GM18861 (cell line): ENCODE measurements at regions not wholly inside any gene's neighbourhood (a gene's known extent, or its start where the extent isn't known, plus 50 kb on each side); places are given as distances from the start of the nearest gene placed in this dataset.

Experiments
- ATAC-seq: cut with Tn5 transposase; IDR thresholded peaks from one replicate; pipeline ENCODE4 v1.9.1; 2021; ENCODE audit not compliant: unreplicated experiment

GRCh38 chr11:115691030-115691429 lies 186.8 kb upstream of the CADM1 start:
- ATAC-seq: no peak

GRCh38 chr11:115687934-115688333 lies 183.7 kb upstream of the CADM1 start:
- no peak for ATAC-seq

DNA sequence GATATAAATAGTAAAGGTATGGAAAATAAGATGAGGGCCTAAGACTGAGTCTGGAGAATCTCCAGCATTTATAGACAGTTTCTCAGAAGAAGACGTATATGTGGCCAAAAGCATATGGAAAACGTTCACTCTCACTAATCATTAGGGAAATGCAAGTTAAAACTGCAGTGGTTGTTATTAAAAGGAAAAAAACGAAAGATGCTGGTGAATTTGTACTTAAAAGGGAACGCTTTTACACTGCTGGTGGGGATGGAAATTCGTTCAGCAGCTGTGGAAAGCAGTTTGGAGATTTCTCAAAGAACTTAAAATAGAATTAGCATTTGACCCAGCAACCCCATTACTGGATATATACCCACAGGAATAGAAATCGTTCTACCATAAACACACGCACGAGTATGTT lies 180.5 kb upstream of the CADM1 start:
- no peak for ATAC-seq

DNA sequence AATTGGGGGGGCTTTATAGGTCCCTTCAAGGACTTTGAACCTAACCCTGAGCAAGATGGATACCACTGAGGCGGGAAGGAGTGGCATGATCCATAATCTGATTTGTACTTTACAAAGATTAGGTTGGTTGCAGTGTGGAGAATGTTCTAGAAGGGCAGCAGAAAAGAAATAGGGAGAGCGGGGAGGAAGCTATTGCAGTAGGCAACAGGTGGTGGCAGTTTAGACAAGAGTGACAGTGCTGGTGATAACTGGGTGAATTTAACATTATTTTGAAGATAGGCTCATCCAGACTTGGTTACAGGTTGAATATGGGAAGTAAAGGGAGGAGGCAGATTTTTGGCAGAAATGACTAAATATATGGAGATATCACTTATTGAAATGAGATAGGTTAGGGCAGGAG lies 179.9 kb upstream of the CADM1 start:
- no peak for ATAC-seq

DNA sequence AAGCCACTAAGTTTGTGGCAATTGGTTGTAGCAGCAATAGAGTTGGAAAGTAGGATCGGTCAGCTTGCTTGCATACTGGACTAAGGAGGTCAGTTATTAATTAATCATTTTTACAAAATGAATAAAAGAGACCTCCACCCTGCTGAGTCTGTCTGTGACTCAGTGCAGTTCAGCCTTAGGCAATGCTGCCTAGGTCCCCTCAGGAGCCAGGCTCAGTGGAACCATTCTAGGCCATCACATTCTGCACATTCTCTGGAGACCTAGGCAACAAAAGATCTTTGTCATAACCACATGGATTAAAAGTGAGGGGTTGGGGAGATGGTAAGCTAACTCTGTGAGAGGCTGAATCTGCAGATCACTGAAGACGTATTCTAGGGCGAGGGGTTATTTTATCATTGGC lies 178.7 kb upstream of the CADM1 start:
- no peak for ATAC-seq

DNA sequence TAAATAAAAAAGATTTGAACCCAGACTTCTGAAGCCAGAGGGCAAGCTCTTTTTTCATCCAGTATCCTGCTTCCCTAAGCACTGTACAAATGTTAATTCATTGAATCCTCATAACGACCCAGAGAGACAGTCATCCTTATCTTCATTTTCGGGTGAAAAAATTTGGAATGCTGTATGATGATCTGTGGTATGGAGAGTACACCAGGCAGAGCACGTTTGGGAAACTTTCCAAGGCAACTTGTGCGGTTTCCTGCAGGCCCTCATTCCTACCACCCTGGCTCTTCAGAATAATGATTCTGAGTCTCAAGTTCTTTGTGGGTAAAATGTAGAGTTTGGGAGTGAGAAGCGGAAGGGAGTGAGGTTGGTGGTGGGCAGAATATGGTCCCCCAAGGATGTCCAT lies 177.9 kb upstream of the CADM1 start:
- ATAC-seq: no peak

GRCh38 chr11:115679945-115680344 lies 175.7 kb upstream of the CADM1 start:
- no peak for ATAC-seq

DNA sequence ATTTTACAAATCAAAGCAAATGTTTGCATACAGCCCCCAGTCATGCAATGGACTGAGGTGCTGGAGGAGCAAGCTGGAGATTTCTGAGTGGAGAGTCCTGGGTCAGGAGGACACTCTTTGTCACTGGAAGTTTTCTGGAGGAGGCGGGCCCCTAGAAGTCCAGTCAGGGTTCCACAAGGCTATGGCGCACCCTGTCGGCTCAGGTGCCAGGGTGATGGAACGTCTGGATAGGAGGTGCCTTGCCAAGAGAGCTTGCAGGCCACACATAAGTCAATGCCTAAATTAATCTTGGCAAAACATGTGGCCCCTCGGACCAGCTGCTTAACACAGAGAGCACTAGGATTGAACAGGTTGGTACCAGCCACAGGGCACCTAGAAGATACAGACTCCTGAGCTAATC lies 174.7 kb upstream of the CADM1 start:
- ATAC-seq: no peak

DNA sequence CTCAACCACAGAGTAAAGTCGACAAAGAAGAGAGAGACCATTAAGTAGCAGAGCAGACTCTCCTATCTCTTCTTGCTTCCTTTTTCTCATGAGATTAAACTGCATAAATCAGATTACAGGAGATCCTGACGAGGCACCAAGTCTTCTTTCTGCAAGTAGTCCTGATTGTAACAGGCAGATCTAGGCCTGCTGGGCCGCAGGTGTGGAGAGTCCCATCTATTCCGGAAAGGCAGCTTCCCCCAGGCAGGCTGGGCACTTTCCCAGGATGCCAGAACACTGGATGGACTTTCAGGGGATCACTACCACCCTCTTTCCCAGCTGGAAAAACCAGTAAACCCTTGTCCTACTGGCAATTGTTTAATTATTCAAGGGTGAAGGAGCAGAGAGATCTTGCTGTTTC lies 173.0 kb upstream of the CADM1 start:
- ATAC-seq: no peak

DNA sequence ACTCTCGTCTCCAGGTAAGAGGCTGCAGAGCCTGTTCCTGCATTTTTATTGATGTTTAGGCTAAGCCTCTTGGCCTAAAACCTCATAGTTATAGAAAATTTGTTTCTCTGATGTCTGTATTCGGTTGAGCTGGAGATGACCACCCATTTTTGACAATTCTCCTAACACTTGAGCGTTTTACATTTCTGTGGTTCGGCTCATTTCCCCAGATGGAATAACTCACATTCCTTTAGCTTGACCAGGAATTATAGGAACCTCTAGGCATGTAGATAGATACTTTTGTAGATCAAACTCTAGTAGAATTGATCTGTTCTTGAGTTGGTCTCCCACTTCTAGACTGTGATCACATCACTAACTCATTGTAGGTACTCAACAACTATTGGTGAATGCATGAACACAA lies 172.6 kb upstream of the CADM1 start:
- no peak for ATAC-seq

GRCh38 chr11:115676206-115676605 lies 172.0 kb upstream of the CADM1 start:
- no peak for ATAC-seq

DNA sequence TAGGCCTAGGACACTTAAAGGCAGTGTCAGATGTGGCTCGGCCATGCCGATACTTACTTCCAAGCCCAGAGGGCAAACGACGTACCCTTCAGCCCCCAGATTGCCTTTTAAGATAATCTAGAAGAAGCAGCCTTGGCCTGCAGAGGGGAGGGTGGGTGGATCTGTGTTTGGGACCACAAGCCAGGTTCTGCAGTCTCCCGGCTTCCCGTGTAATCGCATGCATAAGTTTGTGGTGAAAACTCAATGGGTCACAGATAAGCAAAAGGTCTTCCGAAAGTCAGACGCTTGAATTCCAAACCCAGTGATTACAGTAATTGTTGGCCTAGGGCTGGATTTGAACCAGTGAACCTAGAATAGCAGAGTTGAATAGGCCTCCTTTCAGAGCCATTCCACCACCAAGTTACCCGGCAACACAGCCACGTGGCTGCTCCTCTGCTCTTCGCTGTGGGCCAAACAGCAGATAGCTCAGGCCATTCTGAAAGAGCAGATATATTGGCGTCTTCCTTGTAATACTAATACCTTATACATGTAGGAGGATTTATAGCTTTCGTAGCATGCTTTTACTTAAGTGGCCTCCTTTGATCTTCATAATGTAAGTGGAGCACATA lies 170.8 kb upstream of the CADM1 start:
- no peak for ATAC-seq

DNA sequence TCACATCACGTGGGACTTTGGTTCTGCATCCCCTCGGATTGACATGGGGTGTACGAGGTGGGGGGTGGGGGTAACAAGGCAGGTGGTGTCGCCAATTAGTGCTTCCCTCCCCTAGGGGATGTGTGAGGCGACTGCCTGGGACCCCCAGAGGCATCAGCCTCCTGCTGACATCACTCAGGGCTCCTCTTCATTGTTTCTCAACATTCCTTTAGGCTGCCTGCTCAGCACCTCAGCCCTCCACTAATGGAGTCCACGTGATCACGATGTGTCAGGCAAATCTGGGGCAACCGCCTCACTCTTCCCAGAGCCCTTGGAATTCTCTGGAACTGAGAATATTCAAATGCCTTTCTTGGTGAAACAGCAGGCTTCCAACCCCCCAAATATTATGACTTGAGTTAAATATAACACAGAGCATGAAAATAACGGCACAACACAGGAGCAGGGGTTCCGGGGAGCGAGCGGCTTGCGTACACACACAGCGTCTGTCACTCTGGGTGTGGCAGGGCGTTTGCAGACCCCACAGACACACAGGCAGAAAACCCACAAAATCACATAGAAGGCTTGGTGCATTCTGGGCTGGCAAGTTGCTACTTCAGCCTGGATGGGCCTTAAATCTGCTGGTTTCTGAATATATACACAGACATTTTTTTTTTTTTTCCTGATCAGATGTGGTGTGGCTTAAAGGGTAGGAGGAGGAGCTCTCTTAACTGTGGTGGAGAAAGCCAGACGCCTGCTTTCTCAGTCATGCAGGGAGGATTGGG lies 170.1 kb upstream of the CADM1 start:
- no peak for ATAC-seq

DNA sequence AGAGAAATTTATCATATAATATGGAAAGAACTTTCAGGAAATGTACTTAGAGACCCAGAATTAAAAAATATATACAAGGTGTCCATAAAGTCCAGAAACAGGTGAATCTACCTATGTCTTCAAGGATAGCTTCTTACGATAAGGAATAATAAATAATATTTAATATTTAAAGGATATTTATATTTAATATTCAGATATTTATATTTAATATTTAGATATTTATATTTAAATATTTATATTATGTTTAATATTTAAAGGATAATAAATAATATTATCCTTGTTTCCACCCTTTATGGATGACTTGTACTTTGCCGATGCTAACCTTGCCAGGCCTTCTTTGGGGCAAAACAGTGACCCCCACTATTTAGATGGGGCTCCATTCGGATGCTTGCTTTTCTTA lies 169.5 kb upstream of the CADM1 start:
- no peak for ATAC-seq

GRCh38 chr11:115672999-115673411 lies 168.8 kb upstream of the CADM1 start:
- ATAC-seq: no peak

- no peak for ATAC-seq
These were observed 168.2 kb upstream of the CADM1 start for GRCh38 chr11:115672412-115672811.

GRCh38 chr11:115670538-115671205 lies 166.5 kb upstream of the CADM1 start:
- ATAC-seq: no peak

DNA sequence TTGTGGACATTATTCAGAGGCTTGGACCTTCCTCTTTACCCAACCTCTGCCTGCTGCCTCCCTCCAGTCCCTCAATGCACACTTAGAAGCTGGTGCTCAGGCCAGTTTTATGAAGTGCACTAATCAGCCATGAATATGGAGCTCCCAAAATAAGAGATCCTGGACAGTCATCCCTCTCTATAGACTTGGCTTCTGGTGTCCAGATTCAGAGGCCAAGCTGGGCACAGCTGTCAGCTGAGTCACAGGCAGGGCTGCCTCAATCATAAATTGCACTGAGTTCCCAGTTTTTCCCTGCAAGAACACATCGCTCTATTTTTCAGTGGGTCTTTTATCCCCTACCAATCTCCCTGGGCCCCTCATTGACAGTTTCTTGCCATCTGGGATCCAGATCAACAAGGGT lies 161.7 kb upstream of the CADM1 start:
- no peak for ATAC-seq

DNA sequence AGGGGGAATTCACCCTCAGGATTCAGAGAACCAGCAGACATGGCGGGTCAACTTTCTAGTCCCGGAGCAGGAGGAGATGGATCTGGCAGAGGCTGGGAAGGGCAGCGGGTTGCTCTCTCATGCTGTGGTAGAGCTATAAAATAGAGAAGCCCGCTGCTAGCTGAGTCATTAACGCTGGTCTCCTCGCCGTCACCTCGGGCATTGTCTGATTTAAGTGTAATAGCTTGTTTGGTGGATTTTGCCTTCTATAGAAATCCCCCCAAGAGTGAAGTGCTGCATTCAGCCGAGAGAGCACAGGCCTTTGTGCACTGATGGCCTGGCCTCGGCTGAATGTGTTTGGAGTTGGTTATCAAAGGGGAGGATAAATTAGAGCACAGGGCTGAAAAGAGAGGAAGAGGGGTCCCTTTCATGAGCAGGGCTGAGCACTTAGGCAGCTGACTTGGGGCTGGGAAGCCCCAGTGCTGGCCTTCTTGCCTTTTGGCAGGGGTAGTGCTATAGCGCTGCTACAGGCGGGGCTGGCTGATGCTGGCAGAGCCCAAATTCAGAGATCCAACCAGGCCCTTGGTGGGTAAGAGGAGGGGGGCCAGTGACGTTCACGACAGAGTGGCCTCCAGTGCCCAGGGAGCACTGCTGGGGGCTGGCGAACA lies 161.1 kb upstream of the CADM1 start:
- ATAC-seq: no peak

DNA sequence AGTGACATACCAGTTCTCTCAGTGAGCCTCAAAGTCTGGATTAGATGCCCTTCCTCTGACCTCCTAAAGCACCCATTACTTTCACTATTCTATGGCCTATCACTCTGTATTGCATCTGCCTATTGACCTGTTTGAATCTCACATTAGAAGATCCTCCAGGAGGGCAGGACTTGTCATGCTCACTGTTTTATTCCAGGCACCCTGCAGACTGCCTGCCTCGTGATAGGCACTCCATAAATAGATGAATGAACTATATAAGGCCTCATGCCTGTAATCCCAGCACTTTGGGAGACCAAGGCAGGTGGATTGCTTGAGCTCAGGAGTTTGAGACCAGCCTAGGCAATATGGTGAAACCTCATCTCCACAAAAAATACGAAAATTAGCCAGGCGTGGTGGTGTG lies 160.1 kb upstream of the CADM1 start:
- no peak for ATAC-seq

DNA sequence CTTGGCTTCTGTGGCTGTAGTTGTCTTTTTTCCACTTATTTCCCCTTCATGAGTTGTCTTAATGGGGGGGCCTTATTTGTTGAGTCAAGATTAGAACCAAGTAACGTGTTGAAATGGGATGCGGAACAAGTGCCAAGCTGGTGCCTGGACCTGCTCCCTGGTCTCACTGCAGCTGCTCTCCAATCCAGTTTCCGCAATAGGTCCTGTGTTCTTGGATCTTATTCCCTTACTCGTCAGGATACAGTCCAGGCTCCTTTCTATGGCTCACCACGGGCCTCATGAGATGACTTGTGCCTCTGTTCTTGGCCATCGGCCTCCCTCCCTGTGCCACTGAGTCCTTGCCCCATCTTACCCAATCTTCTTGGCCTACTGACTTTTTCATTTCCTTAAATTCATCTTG lies 159.6 kb upstream of the CADM1 start:
- ATAC-seq: no peak
